HuH-7.5 (cell line): ENCODE measurements at regions not wholly inside any gene's neighbourhood (a gene's known extent, or its start where the extent isn't known, plus 50 kb on each side); places are given as distances from the start of the nearest gene placed in this dataset.

ENCODE experiments used
- DNase-seq: peaks from one replicate; pipeline ENCODE4 v3.0.0; 2011; ENCODE audit warnings: low spot score

DNA sequence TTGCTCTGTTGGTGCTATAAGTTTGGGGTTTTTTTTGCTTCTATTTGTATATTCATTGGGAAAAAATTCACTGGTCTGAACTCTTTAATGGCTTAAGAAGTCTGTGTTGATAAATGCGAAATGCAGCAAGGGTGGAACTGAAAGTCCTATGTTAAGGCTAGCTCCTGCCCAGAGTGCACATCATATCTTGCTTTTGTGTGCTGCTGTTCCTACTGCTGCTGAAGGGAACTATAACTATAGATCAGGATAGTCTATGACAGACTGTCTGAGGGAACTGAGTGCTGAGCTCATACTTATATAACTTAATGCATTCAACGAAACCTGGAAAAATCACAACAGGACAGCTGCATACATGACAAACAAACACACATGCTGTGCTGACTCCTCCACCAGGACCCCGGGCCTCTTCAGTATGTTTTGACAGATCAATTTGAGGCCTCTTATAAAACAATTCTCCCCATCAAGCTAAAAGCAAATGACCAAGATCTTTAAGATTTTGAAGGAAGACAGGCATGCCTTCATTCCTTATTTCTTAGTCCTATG lies 1031.5 kb upstream of the ADGRL2 start:
- no peak for DNase-seq

DNA sequence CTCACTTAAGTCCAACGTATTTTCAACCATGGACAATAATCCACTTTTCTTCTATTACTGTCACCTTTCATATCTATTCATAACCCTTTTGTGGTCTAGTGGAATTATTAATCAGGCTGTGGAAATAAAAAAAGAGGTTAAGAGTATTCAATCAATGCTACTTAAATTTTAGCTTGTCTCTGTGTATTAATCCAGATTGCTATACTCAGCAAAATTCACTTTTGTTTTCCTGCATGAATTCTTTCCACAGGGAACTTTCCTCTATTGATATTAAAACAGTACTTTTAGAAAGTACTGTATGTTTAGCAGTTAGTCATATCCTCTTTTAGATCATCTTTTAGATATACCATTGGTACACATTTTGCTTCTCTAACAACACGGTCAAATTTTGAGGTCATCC lies 1033.0 kb upstream of the ADGRL2 start:
- DNase-seq: no peak

DNA sequence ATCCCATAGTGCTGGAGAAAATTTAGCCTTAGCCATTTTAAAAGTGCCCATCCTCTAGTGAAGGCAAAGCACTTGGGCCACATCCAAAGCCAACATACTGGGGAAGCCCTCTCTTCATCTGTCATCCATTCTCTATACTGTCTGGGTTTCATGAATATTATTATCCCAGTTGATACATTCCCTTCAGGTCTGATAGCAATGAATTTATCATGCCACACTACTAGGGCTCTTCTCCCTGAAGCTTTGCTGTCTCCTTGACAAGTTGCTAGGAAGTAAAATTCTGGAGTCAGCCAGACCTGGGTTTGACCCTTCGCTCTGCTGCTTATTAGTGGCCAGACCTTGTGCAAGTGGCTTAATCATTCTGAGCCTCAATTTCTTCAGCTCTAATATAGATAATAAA lies 1041.4 kb upstream of the ADGRL2 start:
- no peak for DNase-seq

DNA sequence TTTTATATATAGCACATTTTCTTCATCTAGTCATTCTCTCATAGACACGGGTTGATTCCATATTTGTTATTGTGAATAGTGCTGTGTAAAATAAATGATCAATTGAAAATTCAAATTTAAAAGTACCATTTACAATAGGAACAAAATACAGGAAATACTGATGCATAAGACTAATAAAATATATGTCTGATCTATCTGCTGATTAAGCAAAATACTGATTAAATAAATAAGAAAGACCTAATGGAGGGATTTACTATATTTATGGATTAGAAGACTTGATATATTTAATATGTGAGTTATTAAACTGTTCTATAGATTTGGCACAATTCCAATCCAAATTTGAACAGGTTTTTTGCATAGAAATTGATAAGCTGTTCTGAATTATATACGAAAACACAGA lies 1044.8 kb upstream of the ADGRL2 start:
- no peak for DNase-seq

DNA sequence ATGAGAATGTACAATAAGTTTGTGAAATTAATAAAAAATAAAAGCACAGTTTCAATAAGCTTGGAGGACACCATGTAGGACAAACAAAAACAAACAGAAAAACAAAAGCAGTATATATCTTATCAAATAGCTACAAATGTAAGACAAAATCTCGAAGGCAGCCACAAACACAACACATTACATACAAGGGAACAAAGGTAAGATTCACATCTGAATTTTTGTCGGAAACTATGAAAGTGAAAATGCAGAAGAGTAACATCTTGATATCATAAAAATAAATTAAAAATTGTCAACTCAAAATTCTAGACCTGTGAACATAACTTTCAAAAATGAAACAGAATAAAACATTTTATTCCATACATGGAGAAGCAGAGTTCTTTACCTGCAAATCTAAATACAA lies 1049.5 kb upstream of the ADGRL2 start:
- DNase-seq: no peak

DNA sequence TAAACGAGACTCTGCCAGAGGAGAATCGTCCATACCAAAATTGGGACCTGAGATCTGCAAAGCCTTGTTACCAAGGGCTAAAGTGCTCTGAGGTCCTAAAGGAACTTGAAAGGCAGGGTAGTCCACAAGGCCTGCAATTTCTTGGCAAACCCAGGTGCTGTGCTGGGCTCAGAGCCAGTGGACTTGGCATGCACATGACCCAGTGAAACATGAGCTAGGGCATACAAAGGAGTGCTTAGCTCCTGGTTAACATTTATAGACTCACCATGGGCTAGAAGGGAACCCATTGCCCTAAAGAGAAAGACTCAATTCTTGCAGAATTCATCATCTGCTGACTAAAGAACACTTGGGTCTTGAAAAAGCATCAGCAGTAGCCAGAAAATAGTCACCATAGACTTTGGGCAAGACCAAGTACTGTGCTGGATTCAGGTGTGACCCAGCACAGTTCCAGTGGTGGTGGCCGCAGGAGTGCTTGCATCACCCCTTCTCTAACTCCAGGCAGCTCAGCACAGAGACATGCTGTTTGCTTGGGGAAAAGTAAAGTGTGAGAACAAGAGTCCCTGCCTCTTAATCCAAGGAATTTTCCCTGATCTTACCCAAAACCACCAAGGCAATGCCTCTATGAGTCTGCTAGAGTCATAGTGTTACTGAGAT lies 1069.4 kb upstream of the ADGRL2 start:
- DNase-seq: no peak

DNA sequence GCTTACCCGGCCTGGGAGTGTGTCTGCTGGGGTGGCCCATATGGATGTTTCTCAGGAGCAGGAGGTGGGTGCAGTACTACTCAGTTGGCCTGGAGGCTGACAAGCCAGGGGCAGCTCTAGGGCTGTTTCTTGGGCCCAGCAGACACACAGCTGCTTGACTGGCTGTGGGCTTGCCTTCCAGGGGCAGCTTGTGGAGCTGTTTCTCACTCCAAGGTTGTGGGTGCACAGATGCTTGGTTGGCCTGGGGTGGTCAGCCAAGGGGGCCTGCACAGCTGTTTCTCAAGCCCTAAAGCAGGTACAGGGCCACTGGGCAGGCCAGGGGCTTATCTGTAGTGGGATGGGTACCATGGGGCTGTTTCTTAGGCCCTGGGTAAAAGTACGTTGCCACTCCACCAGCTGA lies 1078.1 kb upstream of the ADGRL2 start:
- no peak for DNase-seq

DNA sequence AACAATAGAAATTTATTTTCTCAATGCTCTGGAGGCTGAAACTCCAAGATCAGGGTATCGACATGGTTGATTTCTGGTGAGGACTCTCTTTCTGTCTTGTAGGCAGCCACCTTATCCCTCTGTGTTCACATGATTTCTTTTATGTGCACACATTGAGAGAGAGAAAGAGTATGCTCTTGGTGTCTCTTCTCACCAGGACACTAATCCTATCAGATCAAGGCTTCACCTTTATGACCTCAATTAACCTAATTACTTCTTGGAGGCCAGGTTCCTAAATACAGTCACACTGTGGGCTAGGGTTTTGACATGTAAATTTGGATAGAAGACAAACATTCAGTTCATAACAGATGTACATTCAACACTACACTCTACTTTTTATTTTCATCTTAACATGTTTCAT lies 1094.2 kb upstream of the ADGRL2 start:
- DNase-seq: no peak

DNA sequence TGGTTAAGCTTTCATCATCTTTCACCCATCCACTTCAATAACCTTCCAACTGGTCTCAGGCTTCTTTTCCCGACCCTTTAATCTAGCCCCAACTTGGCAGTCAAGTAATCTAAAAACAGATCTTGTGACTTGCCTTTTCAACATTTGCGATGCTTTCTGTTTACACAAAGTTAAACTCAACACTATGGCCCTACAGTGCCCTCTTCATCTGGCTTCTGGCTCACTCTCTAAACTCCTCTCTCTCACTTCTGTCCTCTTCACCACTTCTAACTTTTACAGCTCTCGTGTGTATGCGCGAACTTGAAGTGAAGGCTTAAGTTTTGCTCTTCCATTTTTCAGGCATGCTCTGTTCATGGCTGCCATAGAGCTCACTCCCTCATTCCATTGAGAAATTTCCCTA lies 1122.3 kb upstream of the ADGRL2 start:
- DNase-seq: no peak

DNA sequence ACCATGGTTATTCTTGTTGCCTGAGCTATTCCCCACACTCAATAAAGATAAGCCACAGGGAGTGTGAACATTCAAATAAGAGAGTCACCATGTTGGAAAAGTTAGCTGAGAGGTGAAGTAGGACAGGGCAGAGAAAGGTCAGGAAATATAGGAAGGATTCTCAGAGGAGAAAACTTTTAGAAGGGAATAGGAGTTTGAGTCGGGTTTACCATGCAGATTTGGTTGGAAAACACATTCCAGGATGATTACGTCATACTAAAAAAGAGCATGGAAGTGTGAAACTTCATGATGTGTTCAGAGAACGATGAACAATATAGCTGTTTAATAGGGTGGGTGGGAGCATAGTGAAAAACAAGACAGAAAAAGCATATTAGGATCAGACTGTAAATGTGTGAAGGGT lies 1125.3 kb upstream of the ADGRL2 start:
- DNase-seq: no peak

DNA sequence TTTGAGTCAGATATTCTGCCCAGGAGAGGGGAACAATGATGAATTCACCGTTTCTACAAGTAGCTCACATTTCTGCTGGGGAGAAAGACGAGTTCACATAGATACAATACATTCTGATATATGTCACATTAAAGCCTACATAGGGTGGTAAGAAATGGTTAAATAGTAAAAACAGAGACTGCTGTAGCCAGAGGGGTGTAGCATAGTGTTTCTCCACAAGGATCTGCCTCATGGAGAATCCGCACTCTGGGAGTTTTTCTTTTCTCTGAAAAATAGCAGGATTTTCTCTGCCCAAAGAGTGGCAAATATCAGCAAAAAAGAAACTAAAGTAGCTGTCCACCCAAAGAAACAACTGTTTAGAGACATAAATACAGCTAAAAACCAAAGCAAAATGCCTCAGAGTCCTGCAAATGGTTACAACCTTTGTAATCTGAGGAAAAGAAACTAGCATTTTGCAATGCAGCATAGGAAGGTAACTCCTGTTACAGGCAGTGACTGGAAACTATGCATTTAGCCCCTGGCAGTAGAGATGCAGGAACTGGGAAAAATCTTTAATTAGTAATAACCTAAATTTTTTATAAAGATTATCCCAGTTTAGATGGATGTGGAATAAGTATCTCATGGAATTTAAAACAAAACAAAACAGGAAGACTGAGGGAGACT lies 1126.7 kb upstream of the ADGRL2 start:
- DNase-seq: no peak

DNA sequence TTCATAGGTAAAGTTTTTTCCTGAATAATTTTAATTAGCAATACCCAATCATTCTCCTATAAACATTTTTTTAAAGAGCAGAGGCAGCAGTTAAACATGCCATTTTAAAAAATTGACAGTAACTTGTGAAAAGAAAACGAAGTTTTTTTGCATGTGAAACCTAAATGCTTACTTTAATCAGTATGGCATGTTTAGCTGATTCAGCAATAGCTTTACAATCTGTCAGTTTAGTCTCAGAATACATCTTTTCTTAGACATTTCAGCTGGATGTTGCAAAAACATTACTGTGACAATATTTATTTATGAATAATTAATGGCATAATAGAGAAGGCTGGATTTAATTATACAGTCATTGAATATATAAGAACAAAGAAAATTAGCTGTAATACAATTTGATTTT lies 1132.4 kb upstream of the ADGRL2 start:
- no peak for DNase-seq

DNA sequence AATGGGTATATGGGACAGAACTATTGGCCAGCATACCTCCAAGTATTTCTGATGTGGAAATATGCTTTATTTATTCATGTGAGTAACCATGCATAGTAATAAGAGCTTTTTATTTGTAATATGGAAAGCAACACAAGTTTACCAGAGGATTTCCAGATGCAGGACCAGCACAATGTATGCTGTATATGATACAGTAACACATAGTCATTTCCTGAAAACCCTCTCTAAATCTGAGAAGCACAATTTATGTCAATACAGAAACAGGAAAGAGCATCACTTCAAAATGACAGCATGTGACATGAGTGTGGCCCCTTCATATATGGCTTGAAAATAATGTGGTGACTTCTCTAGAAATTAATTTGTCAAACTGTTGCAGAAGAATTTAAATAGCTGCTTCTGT lies 1134.7 kb upstream of the ADGRL2 start:
- DNase-seq: no peak

DNA sequence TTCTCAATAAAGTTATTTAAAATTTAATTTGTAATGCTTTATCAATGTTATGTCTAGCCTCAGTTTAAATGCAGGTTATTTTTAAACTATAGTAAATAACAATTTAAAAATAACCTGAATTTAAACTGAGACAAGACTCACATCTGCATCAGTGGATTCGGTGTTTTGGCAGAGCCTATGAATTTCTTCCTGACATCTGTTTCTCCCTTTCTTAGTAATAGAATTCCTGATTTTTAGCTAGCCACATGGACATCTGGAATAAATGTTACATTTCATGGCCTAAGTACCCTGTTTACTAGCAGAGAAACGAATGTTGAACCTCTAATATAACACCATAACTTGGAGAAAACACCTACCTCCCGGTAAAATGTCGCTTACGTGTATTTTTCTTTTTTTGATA lies 1141.6 kb upstream of the ADGRL2 start:
- no peak for DNase-seq

DNA sequence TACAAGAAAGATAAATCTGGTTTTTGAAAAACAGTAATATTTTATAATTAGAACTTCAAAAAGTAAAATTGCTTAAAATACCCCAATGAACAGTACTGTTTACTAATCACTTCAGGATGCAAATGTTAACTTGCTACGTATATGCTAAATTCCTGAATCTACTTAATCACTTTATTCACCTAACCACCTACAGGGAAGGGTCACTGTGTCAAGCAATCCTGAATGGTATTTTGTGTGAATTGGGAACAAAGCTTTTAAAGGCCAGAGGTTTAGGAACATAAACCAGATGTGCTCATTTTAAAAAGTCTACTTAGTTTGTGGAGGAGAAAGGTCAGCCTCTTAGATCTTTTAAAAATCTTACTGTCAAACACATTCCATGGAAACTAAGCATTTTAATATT lies 1143.0 kb upstream of the ADGRL2 start:
- DNase-seq: no peak

DNA sequence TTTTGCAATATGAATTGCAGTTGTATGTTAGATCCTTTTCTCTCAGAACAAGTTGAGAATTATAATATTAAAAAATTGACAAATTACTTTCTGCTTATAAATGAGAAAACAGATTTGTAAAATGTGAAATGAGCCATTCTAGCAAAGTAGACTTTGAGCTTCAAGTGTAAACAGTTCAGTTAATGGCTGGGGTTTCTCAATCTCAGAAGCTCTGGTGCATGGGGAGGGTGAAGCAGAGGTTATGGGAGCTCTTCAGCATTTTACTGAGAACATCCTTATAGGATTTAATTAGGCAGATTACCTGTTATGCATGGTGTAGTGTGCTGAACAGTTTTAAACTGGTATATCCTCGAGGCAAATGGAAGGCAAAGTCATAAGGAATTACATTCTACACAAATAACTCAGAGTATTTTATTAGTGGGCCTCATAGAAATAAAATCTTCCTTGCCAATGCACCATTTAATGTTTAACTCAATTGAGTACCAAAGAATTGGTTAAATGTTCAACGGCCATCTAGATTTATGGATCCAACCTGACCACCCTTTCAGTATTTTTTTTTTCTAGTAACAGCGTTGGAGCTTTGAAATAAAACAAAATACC lies 1143.6 kb upstream of the ADGRL2 start:
- DNase-seq: peak; percentile 16

DNA sequence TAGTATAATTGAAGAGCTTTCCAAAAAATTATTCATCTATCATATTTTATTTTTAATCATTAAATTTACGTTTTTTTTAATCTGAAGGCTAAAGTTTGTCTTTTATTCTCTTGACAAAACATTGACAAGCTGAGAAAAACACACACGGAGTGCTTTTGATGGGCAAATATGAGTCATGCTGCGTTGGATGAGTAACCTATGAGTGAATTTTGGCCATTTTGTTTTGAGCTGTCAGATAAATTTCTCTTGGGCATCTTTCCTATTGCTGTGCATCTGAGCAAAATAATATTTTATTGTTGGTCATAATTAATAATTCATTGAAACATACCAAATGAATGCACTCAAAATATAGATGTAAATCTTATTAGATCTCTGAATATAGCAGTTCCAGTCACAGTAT lies 1144.1 kb upstream of the ADGRL2 start:
- no peak for DNase-seq

DNA sequence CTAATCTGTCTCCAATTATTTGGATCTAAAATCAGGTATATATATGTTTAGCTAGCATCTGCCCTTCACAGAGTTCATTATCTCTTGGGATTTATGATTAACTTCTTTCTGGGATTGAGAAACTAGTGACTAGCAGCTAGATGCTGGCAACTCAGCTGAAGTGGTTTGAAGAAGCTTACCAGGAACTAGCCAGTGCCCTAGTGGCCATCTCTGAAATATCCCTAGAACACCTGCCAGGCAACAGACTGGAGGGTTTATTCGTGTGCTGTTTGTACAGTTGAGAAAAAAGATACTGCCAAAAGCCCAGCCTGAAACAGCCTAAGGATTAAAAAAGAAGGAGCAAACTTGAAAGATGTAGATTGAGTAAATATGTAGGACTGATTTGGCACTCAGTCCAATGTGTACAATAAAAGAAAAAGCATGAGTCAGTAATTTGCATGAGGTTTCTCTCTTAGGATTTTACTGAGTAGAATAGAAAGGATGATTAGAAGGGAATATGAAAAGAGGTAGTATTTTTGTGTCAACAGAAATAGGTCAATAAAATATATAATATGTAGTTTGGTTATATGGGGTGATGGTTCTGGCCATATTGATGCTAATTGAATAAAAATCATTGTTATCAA lies 1144.6 kb upstream of the ADGRL2 start:
- DNase-seq: peak; percentile 68

DNA sequence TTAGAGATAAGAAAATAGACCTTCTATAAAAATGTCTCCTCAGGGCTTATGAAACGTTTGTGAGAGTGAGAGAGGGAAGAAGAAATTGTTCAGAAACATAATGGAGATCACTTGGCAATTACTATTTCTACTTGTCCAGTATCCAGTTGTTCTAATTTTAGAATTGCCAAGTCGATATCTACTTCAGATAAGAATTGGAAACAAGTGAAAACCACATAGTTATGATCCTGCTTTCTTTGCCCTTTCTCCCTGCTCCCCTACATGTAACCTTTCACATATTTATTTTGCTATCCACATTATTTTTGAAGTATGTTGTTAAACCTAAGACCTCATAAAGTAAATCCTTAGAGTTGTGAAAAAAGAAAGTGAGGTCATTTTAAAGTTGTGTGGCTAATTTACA lies 1154.7 kb upstream of the ADGRL2 start:
- no peak for DNase-seq

DNA sequence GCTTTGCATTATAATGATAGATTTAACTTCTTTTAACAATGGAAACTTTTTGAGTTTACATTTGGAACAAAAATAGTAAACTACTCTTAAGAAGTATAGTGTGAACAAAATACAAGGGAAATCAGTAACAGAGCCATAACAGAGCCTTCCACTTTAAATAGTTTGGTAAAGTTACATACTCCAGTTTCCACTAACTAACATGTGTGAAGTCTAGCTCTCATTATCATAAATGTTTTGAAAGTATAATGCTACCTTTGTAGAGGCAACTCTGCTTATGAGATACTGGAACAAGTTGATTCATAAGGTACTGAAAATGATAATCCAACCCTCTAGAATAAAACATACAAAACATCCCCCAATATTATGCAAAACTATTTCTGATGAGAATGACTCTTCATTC lies 1155.1 kb upstream of the ADGRL2 start:
- no peak for DNase-seq

DNA sequence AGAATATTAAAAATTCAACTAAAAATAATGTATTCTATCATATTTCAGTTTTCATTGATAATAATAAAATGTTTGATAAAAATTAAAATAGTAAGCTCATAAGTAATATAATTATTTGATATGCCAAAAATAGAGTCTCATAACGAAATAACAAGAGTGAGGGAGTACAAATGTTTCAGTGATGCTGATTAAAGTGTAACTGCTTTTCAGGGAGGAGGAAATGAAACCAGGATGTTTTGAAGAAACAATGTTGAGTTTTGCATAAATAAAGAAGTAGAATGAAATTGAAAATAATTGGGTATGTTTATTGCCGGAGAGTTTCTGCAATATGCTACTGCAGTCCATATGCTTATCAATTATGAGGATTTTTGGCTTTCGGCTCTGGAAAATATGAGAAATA lies 1159.8 kb upstream of the ADGRL2 start:
- no peak for DNase-seq

DNA sequence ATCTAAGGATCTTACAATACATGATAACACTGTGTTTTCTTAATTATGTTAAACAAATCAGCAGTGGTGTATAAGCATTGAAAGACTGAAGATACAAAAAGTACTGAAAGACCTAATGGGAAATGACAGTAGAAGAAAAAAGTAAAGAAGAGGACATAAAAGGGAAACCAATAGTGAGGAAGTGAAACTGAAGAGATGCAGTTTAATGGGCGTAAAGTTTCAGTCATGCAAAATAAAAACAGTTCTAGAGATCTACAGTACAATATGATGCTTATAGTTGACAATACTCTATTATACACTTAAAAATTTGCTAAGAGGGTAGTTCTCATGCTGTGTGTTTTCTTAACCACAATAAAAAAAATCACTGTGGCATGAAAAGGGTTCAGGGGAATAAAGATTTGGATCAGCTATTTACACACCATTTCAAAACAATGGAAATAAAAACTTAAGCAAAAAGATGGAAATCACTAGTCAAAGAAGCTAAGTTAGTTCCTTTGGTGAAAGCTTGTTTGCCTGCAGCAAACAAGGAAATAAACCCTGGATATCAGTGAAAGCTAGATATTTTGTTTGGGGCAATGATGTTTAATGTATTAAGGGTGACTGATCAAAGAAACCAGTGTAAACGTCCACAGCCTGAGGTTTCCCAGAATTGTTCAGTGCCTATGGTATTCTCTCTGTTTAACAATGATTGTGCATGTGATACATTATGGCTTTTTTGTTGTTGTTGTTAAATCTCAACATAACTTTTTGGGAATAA lies 1160.8 kb upstream of the ADGRL2 start:
- no peak for DNase-seq
